A549 (cell line): ENCODE measurements at regions not wholly inside any gene's neighbourhood (a gene's known extent, or its start where the extent isn't known, plus 50 kb on each side); places are given as distances from the start of the nearest gene placed in this dataset.
"Not testable (repeated sequence)": the region's sequence is repeated elsewhere in the genome, so short reads cannot be mapped to it uniquely, and the experiment has no call there.

Experiments
- CEBPB ChIP-seq, 2 experiments: fragments of >200 bp in 1 of 2; sonication (Bioruptor Twin) in 1 of 2; formaldehyde crosslinking in 1 of 2; IDR thresholded peaks; 2 replicates each; pipeline ENCODE4 v1.6.1; 2012 to 2016
- CTCF ChIP-seq: fragments of >200 bp; sonication (Bioruptor Twin); formaldehyde crosslinking; IDR thresholded peaks from 3 replicates; pipeline ENCODE4 v1.5.1; 2016
- EHF ChIP-seq: fragments of 250-450 bp; sonication (Bioruptor Pico); IDR thresholded peaks from 2 replicates; pipeline ENCODE4 v1.5.0; 2020; ENCODE audit warnings: mild to moderate bottlenecking
- NPAS2 ChIP-seq: fragments of 250-450 bp; sonication (Bioruptor Pico); IDR thresholded peaks from 2 replicates; pipeline ENCODE4 v1.8.0; 2022; ENCODE audit warnings: mild to moderate bottlenecking, moderate library complexity, borderline replicate concordance
- POLR2A ChIP-seq: IDR thresholded peaks from 2 replicates; pipeline ENCODE4 v1.6.1; 2012; ENCODE audit warnings: mild to moderate bottlenecking, low read length
- RAD21 ChIP-seq, 2 experiments: fragments of >200 bp in 1 of 2; sonication (Bioruptor Twin) in 1 of 2; formaldehyde crosslinking in 1 of 2; IDR thresholded peaks in 1 of 2; conservative IDR thresholded peaks in 1 of 2; 2 replicates in 1 of 2; 3 replicates in 1 of 2; pipeline ENCODE4 v1.6.1; 2012 to 2018; ENCODE audit warnings: inconsistent platforms in 1 of 2

- not testable (repeated sequence) for TF ChIP-seq CTCF; CEBPB (IDR thresholded peaks at IDR 0.05); RAD21 (conservative IDR thresholded peaks at IDR 0.05 in 1 of 2, IDR thresholded peaks at IDR 0.05 in 1 of 2); NPAS2 (CRISPR knock-in tag); POLR2A; EHF
Observed at GRCh38 chr7:76708446-76708845, 81.4 kb upstream of the POMZP3 start.
